Panc1 (cell line): ENCODE measurements at regions not wholly inside any gene's neighbourhood (a gene's known extent, or its start where the extent isn't known, plus 50 kb on each side); places are given as distances from the start of the nearest gene placed in this dataset.

ENCODE experiments used
- ATAC-seq: fragments of 200-7000 bp; cut with Tn5 transposase; 2 replicates; pipeline ENCODE4 v1.9.1; 2020; ENCODE audit warnings: mild to moderate bottlenecking, moderate library complexity
- BruUV-seq: library from RNA; stranded (reverse); fragments of 400-500 nt; replicated peaks from 2 replicates; lab custom pipeline; 2021; lab: Mats Ljungman, UMichigan
- CTCF ChIA-PET: fragments of 300-600 bp; sonication (Branson Sonifier 250); formaldehyde crosslinking; loops from one replicate; lab custom pipeline; 2022; ENCODE audit warnings: antibody characterized with exemption; lab: Charles Lee
- POLR2A ChIA-PET: fragments of 300-600 bp; sonication (Branson Sonifier 250); formaldehyde crosslinking; loops from one replicate; lab custom pipeline; 2022; ENCODE audit warnings: antibody characterized with exemption; lab: Charles Lee
- DNase-seq: peaks from one replicate; pipeline ENCODE4 v3.0.0-alpha.2; 2010; ENCODE audit warnings: low read depth, low spot score
- H3K27ac ChIP-seq: 2 replicates; pipeline ENCODE4 v1.5.1; 2011; ENCODE audit warnings: mild to moderate bottlenecking, low read length, inconsistent platforms
- H3K27me3 ChIP-seq: fragments of 200-500 bp; sonication (Bioruptor generic); 2 replicates; pipeline ENCODE4 v1.6.0; 2014; ENCODE audit warnings: low read length, inconsistent platforms; ENCODE audit not compliant: control insufficient read depth, insufficient read depth
- H3K36me3 ChIP-seq: fragments of 200-500 bp; sonication (Bioruptor generic); 2 replicates; pipeline ENCODE4 v1.5.1; 2014; ENCODE audit warnings: inconsistent platforms, mild to moderate bottlenecking, low read length, moderate library complexity; ENCODE audit not compliant: control insufficient read depth, insufficient read depth
- H3K4me1 ChIP-seq: 2 replicates; pipeline ENCODE4 v1.5.1; 2011; ENCODE audit warnings: inconsistent platforms, mild to moderate bottlenecking, low read length, moderate library complexity; ENCODE audit not compliant: control insufficient read depth, insufficient read depth
- H3K4me3 ChIP-seq, 2 experiments: 2 replicates each; pipeline ENCODE4 v1.5.1; 2011 to 2012; ENCODE audit warnings: low read depth in 2 of 2, low read length in 2 of 2, mild to moderate bottlenecking in 2 of 2, inconsistent platforms in 1 of 2, moderate library complexity in 1 of 2
- H3K9me3 ChIP-seq: fragments of 200-500 bp; sonication (Bioruptor generic); 2 replicates; pipeline ENCODE4 v1.5.1; 2014; ENCODE audit warnings: low read depth, mild to moderate bottlenecking, inconsistent platforms, low read length, moderate library complexity; ENCODE audit not compliant: control insufficient read depth, insufficient read depth
- POLR2AphosphoS5 ChIP-seq: IDR thresholded peaks from 2 replicates; pipeline ENCODE4 v1.6.1; 2012; ENCODE audit warnings: mild to moderate bottlenecking, low read depth, low read length, moderate library complexity
- SIN3A ChIP-seq: IDR thresholded peaks from 2 replicates; pipeline ENCODE4 v1.6.1; 2012; ENCODE audit warnings: low read depth, mild to moderate bottlenecking, low read length, moderate library complexity, borderline replicate concordance; ENCODE audit not compliant: insufficient read depth
- TCF7L2 ChIP-seq: IDR thresholded peaks from 2 replicates; pipeline ENCODE4 v1.6.1; 2011; ENCODE audit warnings: mild to moderate bottlenecking, low read depth, low read length, inconsistent platforms
- in situ Hi-C: cut with HindIII; loops from 2 replicates; pipeline ENCODE4 v1.10.0; 2016; ENCODE audit warnings: low sequenced_read_pairs, low pct_unique_long_range_greater_than_20kb
- intact Hi-C: fragments of 100-400 bp; cut with micrococcal nuclease; formaldehyde crosslinking; loops from one replicate; pipeline ENCODE4 v1.10.0; 2022; ENCODE audit not compliant: unreplicated experiment
- TF ChIP-seq, protein P1 (sequence below), 2 experiments: IDR thresholded peaks; 2 replicates each; pipeline ENCODE4 v1.6.1; 2011 to 2012; ENCODE audit warnings: low read depth in 2 of 2, control low read depth in 1 of 2, low read length in 1 of 2, mild to moderate bottlenecking in 1 of 2, moderate library complexity in 1 of 2; ENCODE audit not compliant: insufficient read depth in 1 of 2
- TF ChIP-seq, protein P2 (sequence below): fragments of 450-650 bp; IDR thresholded peaks from 2 replicates; pipeline ENCODE4 v1.5.1; 2017; ENCODE audit warnings: mild to moderate bottlenecking

DNA sequence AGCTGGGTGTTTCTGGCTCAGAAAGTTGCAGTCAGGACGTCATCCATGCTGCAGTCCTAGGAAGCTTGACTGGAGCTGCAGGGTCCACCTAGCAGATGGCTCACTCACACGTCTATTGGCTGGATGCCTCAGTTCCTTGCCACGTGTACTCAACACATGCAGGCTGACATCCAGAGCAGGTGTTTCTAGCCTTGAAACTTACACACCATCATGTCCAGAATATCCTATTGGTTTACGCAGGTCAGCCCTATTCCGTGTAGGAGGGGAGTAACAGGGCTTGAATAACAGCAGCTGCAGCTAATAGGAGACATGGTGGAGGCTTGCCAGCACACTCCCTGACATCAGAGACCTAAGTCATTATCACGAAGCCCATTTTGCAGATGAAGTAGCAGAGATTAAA lies 473.5 kb downstream of the ACTL7B start:
- no TSS peak for BruUV-seq
- Histone ChIP-seq H3K4me3 (no peak overlapping the region), H3K27ac (no peak overlapping the region), H3K4me1 (no peaks in the 10 kb centered on the region), H3K36me3 (no peaks in the 10 kb centered on the region), H3K9me3 (no peaks in the 10 kb centered on the region), H3K27me3 (no peaks in the 10 kb centered on the region)
- ATAC-seq (no peak), DNase-seq (no peak)
- TF ChIP-seq, protein P1, sequence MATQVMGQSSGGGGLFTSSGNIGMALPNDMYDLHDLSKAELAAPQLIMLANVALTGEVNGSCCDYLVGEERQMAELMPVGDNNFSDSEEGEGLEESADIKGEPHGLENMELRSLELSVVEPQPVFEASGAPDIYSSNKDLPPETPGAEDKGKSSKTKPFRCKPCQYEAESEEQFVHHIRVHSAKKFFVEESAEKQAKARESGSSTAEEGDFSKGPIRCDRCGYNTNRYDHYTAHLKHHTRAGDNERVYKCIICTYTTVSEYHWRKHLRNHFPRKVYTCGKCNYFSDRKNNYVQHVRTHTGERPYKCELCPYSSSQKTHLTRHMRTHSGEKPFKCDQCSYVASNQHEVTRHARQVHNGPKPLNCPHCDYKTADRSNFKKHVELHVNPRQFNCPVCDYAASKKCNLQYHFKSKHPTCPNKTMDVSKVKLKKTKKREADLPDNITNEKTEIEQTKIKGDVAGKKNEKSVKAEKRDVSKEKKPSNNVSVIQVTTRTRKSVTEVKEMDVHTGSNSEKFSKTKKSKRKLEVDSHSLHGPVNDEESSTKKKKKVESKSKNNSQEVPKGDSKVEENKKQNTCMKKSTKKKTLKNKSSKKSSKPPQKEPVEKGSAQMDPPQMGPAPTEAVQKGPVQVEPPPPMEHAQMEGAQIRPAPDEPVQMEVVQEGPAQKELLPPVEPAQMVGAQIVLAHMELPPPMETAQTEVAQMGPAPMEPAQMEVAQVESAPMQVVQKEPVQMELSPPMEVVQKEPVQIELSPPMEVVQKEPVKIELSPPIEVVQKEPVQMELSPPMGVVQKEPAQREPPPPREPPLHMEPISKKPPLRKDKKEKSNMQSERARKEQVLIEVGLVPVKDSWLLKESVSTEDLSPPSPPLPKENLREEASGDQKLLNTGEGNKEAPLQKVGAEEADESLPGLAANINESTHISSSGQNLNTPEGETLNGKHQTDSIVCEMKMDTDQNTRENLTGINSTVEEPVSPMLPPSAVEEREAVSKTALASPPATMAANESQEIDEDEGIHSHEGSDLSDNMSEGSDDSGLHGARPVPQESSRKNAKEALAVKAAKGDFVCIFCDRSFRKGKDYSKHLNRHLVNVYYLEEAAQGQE (IDR thresholded peaks at IDR 0.05; ENCODE audit: insufficient read depth in 1 of 2, low read depth in 2 of 2, low read length in 1 of 2), result no peak
- TF ChIP-seq SIN3A, result no peak
- TF ChIP-seq TCF7L2, result no peak
- TF ChIP-seq POLR2AphosphoS5, result no peak
- TF ChIP-seq, protein P2, sequence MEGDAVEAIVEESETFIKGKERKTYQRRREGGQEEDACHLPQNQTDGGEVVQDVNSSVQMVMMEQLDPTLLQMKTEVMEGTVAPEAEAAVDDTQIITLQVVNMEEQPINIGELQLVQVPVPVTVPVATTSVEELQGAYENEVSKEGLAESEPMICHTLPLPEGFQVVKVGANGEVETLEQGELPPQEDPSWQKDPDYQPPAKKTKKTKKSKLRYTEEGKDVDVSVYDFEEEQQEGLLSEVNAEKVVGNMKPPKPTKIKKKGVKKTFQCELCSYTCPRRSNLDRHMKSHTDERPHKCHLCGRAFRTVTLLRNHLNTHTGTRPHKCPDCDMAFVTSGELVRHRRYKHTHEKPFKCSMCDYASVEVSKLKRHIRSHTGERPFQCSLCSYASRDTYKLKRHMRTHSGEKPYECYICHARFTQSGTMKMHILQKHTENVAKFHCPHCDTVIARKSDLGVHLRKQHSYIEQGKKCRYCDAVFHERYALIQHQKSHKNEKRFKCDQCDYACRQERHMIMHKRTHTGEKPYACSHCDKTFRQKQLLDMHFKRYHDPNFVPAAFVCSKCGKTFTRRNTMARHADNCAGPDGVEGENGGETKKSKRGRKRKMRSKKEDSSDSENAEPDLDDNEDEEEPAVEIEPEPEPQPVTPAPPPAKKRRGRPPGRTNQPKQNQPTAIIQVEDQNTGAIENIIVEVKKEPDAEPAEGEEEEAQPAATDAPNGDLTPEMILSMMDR, result no peak
- in situ Hi-C loops (no loop called here), intact Hi-C loops (no loop called here)
- POLR2A ChIA-PET, result no interaction called here
- CTCF ChIA-PET, result no interaction called here

DNA sequence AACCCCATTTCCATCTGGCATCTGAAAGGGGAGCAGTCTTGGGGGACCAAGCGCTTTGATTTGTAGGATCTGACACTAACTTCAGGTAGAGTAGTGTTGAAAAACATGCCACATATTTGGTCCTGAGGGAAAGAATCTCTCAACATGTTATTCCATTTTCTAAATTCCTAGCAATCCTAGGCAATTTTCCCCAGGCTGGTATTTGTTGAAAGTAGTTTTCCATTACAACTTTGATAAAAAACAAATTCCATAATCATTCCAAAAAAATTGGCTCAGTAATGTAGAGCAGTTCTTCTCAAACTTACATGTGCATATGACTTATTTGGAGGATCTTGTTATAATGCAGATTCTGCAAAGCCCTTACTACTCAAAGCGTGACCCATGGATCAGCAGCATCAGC lies 477.9 kb downstream of the ACTL7B start:
- in situ Hi-C loops (no loop called here), intact Hi-C loops (no loop called here)
- H3K4me1 ChIP-seq, result no peaks in the 10 kb centered on the region
- no peaks in the 10 kb centered on the region for H3K36me3 ChIP-seq
- H3K9me3 ChIP-seq, result no peaks in the 10 kb centered on the region
- H3K27me3 ChIP-seq, result no peaks in the 10 kb centered on the region
- DNase-seq, result no peak
- TF ChIP-seq, protein P1 (IDR thresholded peaks at IDR 0.05; ENCODE audit: insufficient read depth in 1 of 2, low read depth in 2 of 2, low read length in 1 of 2), result no peak
- TF ChIP-seq, protein P2, result no peak
- no peak for TF ChIP-seq TCF7L2
- TF ChIP-seq POLR2AphosphoS5, result no peak
- TF ChIP-seq SIN3A, result no peak
- CTCF ChIA-PET, result no interaction called here
- no peak for ATAC-seq
- no peak overlapping the region for H3K27ac ChIP-seq
- no TSS peak for BruUV-seq
- H3K4me3 ChIP-seq, result no peak overlapping the region
- POLR2A ChIA-PET, result interaction anchor here (0.6 kb wide), 1 partner anchor 1700 kb away, joined by 7 read pairs; no protein-coding TSS in a partner anchor
